ENCODE measurements at regions not wholly inside any gene's neighbourhood (a gene's known extent, or its start where the extent isn't known, plus 50 kb on each side); places are given as distances from the start of the nearest gene placed in this dataset.

GRCh38 chr11:130638624-130639023 lies 190.2 kb downstream of the ADAMTS15 start:
- 67 to 75% (median 73%) methylated on average over 3 of the region's 3 CpGs for WGBS, 3 donors
- no peak for TF ChIP-seq EP300 (IDR thresholded peaks at IDR 0.05)
- no peak for TF ChIP-seq CTCF (IDR thresholded peaks at IDR 0.05)
- no peak for TF ChIP-seq POLR2A (IDR thresholded peaks at IDR 0.05)
- no peaks in the 10 kb centered on the region for H3K36me3 ChIP-seq
- no peaks in the 10 kb centered on the region for H3K27me3 ChIP-seq
- no peaks in the 10 kb centered on the region for H3K4me1 ChIP-seq (ENCODE audit: insufficient read depth)
- no peak overlapping the region for H3K4me3 ChIP-seq
- no peak overlapping the region for H3K27ac ChIP-seq
- intact Hi-C loops (cut with DNase I), result no loop called here
- DNase-seq, result no peak
- no peaks in the 10 kb centered on the region for H3K9me3 ChIP-seq

GRCh38 chr11:130639369-130639768 lies 190.9 kb downstream of the ADAMTS15 start:
- no peak for TF ChIP-seq CTCF (IDR thresholded peaks at IDR 0.05)
- no peak for TF ChIP-seq EP300 (IDR thresholded peaks at IDR 0.05)
- no peak for TF ChIP-seq POLR2A (IDR thresholded peaks at IDR 0.05)
- Histone ChIP-seq H3K9me3 (no peaks in the 10 kb centered on the region), H3K4me3 (no peak overlapping the region), H3K4me1 (ENCODE audit: insufficient read depth) (no peaks in the 10 kb centered on the region), H3K27me3 (no peaks in the 10 kb centered on the region), H3K36me3 (no peaks in the 10 kb centered on the region), H3K27ac (no peak overlapping the region)
- 95 to 98% (median 98%) methylated on average over 2 of the region's 2 CpGs for WGBS, 3 donors
- DNase-seq, result no peak
- intact Hi-C loops (cut with DNase I), result no loop called here

GRCh38 chr11:130640526-130640925 lies 192.1 kb downstream of the ADAMTS15 start:
- WGBS, 3 donors, result 95 to 97% (median 96%) methylated on average over 7 of the region's 7 CpGs

GRCh38 chr11:130641876-130642275 lies 193.4 kb downstream of the ADAMTS15 start:
- DNase-seq, result no peak
- intact Hi-C loops (cut with DNase I), result no loop called here
- TF ChIP-seq CTCF (IDR thresholded peaks at IDR 0.05) (no peak), EP300 (IDR thresholded peaks at IDR 0.05) (no peak), POLR2A (IDR thresholded peaks at IDR 0.05) (no peak)
- Histone ChIP-seq H3K36me3 (no peaks in the 10 kb centered on the region), H3K27ac (no peak overlapping the region), H3K4me3 (no peak overlapping the region), H3K9me3 (no peaks in the 10 kb centered on the region), H3K27me3 (no peaks in the 10 kb centered on the region), H3K4me1 (ENCODE audit: insufficient read depth) (peaks cover under 1% of the 10 kb centered on the region)
- WGBS, 3 donors, result 43 to 68% (median 52%) methylated on average over 3 of the region's 3 CpGs

More at GRCh38 chr11:130640526-130640925, 192.1 kb downstream of the ADAMTS15 start:
- Histone ChIP-seq H3K4me3 (no peak overlapping the region), H3K27me3 (no peaks in the 10 kb centered on the region), H3K9me3 (no peaks in the 10 kb centered on the region), H3K27ac (no peak overlapping the region), H3K36me3 (no peaks in the 10 kb centered on the region), H3K4me1 (ENCODE audit: insufficient read depth) (no peaks in the 10 kb centered on the region)
- intact Hi-C loops (cut with DNase I), result no loop called here
- no peak for DNase-seq
- TF ChIP-seq POLR2A (IDR thresholded peaks at IDR 0.05), result no peak
- TF ChIP-seq EP300 (IDR thresholded peaks at IDR 0.05), result no peak
- no peak for TF ChIP-seq CTCF (IDR thresholded peaks at IDR 0.05)

- Histone ChIP-seq H3K4me1 (ENCODE audit: insufficient read depth) (peaks cover 9% of the 10 kb centered on the region), H3K27ac (no peak overlapping the region), H3K9me3 (no peaks in the 10 kb centered on the region), H3K36me3 (no peaks in the 10 kb centered on the region), H3K4me3 (no peak overlapping the region), H3K27me3 (no peaks in the 10 kb centered on the region)
- no peak for TF ChIP-seq EP300 (IDR thresholded peaks at IDR 0.05)
- no peak for TF ChIP-seq CTCF (IDR thresholded peaks at IDR 0.05)
- TF ChIP-seq POLR2A (IDR thresholded peaks at IDR 0.05), result no peak
- DNase-seq, result no peak
- intact Hi-C loops (cut with DNase I), result no loop called here
- WGBS, 3 donors, result 81 to 100% (median 81%) methylated on average over 1 of the region's 1 CpG
Measured at GRCh38 chr11:130642994-130643393, 194.5 kb downstream of the ADAMTS15 start.

Measured in ovary (tissue), 7 donors.